Left renal pelvis (tissue), 4 donors: ENCODE measurements at regions not wholly inside any gene's neighbourhood (a gene's known extent, or its start where the extent isn't known, plus 50 kb on each side); places are given as distances from the start of the nearest gene placed in this dataset.

ENCODE experiments used
- DNase-seq, 4 donors: peaks; one replicate each; pipeline ENCODE4 v3.0.0-alpha.2; 2013; ENCODE audit warnings: low read depth in 4 of 4, low spot score in 3 of 4

DNA sequence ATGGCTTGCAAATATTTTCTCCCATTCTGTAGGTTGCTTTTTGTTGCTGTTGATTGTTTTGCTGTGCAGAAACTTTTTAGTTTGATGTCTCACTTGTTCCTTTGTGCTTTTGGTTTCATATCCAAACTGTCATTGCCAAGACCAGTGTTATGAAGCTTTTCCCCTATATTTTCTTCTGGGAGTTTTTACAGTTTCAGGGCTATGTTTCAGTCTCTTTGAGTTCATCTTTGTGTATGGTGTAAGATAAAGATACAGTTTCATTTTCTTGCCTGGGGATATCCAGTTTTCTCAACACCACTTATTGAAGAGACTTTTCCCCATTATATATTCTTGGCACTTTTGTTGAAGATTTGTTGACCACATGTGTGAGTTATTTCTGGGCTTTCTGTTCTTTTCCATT lies 139.9 kb downstream of the MRPL57 start:
- no peak for DNase-seq

DNA sequence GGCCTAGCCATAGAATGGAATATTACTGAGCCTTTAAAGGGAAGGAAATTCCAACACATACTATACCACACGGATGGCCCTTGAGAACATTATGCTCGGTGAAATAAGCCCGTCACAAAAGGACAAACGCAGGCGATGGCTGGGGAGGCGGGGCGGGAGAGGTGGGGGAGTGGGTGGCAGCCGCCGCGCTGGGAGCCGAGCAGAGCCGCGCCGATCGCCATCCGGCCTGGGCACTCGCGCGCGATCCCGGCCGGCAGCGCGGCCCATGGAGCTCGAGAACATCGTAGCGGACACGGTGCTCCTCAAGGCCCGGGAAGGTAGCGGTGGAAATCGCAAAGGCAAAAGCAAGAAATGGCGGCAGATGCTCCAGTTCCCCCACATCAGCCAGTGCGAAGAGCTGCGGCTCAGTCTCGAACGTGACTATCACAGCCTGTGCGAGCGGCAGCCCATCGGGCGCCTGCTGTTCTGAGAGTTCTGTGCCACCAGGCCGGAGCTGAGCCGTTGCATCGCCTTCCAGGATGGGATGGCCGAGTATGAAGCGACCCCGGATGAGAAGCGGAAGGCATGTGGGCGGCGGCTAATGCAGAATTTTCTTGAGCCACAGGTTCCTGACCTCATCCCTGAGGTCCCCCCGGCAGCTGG lies 140.1 kb downstream of the ZDHHC20 start:
- DNase-seq, result no peak

DNA sequence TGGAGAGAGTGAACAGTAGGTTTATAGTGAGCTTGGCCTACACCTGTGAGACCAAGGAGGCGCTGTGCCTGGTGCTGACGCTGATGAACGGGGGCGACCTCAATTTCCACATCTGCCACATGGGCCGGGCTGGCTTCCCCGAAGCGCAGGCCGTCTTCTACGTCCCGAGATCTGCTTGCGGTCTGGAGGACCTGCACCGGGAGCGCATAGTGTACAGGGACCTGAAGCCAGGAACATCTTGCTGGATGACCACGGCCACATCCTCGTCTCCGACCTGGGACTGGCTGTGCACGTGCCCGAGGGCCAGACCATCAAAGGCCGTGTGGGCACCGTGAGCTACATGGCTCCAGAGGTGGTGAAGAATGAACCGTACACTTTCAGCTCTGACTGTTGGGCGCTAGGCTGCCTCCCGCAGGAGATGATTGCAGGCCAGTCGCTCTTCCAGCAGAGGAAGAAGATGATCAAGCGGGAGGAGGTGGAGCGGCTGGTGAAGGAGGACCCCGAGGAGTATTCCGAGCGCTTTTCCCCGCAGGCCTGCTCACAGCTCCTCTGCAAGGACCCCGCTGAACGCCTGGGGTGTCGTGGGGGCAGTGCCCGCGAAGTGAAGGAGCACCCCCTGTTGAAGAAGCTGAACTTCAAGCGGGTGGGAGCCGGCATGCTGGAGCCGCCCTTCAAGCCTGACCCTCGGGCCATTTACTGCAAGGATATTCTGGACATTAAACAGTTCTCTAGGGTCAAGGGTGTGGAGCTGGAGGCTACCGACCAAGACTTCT lies 139.0 kb downstream of the ZDHHC20 start:
- no peak for DNase-seq

DNA sequence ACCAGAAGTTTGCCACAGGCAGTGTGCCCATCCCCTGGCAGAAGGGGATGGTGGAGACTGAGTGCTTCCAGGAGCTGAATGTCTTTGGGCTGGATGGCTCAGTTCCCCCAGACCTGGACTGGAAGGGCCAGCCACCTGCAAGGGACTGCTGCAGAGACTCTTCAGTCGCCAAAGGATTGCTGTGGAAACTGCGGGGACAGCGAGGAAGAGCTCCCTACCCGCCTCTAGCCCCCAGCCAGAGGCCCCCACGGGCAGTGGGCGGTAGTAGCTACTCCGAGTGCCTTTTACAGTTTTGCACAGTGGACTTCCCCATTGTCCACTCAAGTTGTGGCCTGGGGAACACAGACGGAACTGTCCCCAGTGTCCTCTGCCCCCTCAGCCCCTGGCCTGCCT lies 138.5 kb downstream of the ZDHHC20 start:
- DNase-seq, result no peak

DNA sequence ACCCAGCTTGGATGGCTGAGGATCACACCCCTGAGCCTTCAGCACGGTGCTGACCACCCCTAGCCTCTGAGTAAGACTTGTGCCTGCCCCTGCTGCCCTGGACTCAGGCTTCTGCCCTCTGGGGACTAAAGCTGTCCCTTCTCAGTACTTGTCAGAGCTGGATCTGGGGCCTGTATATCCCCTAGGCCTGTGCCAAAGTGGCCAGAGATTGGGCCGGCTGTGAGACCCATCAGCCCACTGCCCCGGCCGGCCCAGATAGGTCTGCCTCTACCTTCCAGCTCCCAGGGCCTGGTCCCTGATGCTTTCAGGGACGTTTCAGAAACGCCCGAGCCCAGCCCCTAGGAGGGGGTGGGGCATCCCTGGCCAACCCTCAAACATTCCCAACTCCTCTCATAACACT lies 137.8 kb downstream of the ZDHHC20 start:
- no peak for DNase-seq

DNA sequence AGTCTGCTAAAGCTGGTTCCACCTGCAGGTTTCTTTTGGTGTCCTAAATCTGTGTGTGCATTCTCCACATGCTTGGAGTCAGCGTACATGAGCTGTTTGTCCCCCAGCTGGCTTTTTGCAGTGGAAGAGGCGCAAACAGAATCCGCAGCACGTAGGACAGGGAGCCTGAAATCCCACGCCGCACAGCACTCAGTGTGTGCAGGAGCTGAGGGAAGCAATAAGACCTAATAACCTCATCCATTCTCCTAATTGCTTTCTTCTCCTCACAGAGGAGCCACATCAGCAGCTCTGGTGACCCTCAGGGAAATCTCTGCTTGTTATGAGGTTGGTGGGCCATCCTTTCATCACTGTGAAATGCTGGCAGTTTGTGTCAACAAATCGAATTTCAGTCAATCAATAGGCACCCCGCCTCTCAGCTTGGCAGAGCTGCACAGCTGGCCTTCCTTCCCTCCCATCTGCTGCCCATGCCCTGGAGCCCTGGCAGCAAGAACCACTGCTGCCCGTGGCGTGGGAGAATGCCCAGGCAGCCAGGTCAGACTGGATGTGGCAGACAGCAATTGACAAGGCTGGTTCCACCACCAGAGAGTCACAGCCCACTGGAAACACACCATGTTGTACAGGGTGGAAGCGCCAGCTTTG lies 136.7 kb downstream of the ZDHHC20 start:
- DNase-seq, result no peak
